Hepatocyte (in vitro differentiated cells): ENCODE measurements at regions not wholly inside any gene's neighbourhood (a gene's known extent, or its start where the extent isn't known, plus 50 kb on each side); places are given as distances from the start of the nearest gene placed in this dataset.
A peak's percentile ranks its signal among the peaks of the same experiment; 100 is the strongest.

Experiments used
- DNase-seq: peaks from one replicate; pipeline ENCODE4 v3.0.0-alpha.2; 2016; ENCODE audit warnings: low spot score
- H2AFZ ChIP-seq: fragments of 200-600 bp; sonication (generic); 2 replicates; pipeline ENCODE4 v1.6.0; 2016; ENCODE audit warnings: antibody characterized with exemption, mild to moderate bottlenecking
- H3K27ac ChIP-seq: fragments of 200-600 bp; sonication (generic); 2 replicates; pipeline ENCODE4 v1.5.1; 2016; ENCODE audit warnings: mild to moderate bottlenecking
- H3K27me3 ChIP-seq: fragments of 200-600 bp; sonication (generic); 2 replicates; pipeline ENCODE4 v1.6.1; 2016
- H3K36me3 ChIP-seq: fragments of 200-600 bp; sonication (generic); replicated peaks from 2 replicates; pipeline ENCODE4 v1.5.1; 2016; ENCODE audit warnings: low read depth; ENCODE audit not compliant: insufficient read depth
- H3K4me1 ChIP-seq: fragments of 200-600 bp; sonication (generic); 2 replicates; pipeline ENCODE4 v1.5.1; 2016; ENCODE audit warnings: mild to moderate bottlenecking, moderate library complexity; ENCODE audit not compliant: insufficient read depth
- H3K4me2 ChIP-seq: fragments of 200-600 bp; sonication (generic); 2 replicates; pipeline ENCODE4 v1.6.0; 2016
- H3K4me3 ChIP-seq: fragments of 200-600 bp; sonication (generic); 2 replicates; pipeline ENCODE4 v1.5.1; 2016; ENCODE audit warnings: mild to moderate bottlenecking
- H3K79me2 ChIP-seq: fragments of 200-600 bp; sonication (generic); 2 replicates; pipeline ENCODE4 v1.6.0; 2017; ENCODE audit warnings: mild to moderate bottlenecking
- H3K9me2 ChIP-seq: fragments of 200-600 bp; sonication (generic); replicated peaks from 2 replicates; pipeline ENCODE4 v1.6.0; 2017; ENCODE audit warnings: mild to moderate bottlenecking; ENCODE audit not compliant: insufficient read depth
- H3K9me3 ChIP-seq: fragments of 200-600 bp; sonication (generic); 2 replicates; pipeline ENCODE4 v1.5.1; 2016; ENCODE audit warnings: low read depth, mild to moderate bottlenecking
- H4K20me1 ChIP-seq: fragments of 200-600 bp; sonication (generic); 2 replicates; pipeline ENCODE4 v1.6.0; 2016; ENCODE audit warnings: mild to moderate bottlenecking; ENCODE audit not compliant: insufficient read depth, poor library complexity, severe bottlenecking
- EZH2 ChIP-seq: fragments of 200-600 bp; sonication (generic); IDR thresholded peaks from 2 replicates; pipeline ENCODE4 v1.6.1; 2016; ENCODE audit warnings: antibody characterized with exemption, mild to moderate bottlenecking, borderline replicate concordance
- EZH2phosphoT487 ChIP-seq: fragments of 200-600 bp; sonication (generic); IDR thresholded peaks from one replicate; pipeline ENCODE4 v1.6.1; 2018; ENCODE audit warnings: antibody characterized with exemption, mild to moderate bottlenecking, low read depth, moderate library complexity; ENCODE audit not compliant: unreplicated experiment, severe bottlenecking
- WGBS: methylation state at CpG from one replicate; pipeline ENCODE4 v1.1.6; 2016; ENCODE audit warnings: low lambda C conversion rate; ENCODE audit errors: missing lambda C conversion rate; 5-methylcytosine and 5-hydroxymethylcytosine counted together
- TF ChIP-seq, protein P1 (sequence below): fragments of 200-600 bp; sonication (generic); IDR thresholded peaks from 2 replicates; pipeline ENCODE4 v1.5.1; 2016; ENCODE audit warnings: antibody characterized with exemption, mild to moderate bottlenecking; ENCODE audit not compliant: poor library complexity

DNA sequence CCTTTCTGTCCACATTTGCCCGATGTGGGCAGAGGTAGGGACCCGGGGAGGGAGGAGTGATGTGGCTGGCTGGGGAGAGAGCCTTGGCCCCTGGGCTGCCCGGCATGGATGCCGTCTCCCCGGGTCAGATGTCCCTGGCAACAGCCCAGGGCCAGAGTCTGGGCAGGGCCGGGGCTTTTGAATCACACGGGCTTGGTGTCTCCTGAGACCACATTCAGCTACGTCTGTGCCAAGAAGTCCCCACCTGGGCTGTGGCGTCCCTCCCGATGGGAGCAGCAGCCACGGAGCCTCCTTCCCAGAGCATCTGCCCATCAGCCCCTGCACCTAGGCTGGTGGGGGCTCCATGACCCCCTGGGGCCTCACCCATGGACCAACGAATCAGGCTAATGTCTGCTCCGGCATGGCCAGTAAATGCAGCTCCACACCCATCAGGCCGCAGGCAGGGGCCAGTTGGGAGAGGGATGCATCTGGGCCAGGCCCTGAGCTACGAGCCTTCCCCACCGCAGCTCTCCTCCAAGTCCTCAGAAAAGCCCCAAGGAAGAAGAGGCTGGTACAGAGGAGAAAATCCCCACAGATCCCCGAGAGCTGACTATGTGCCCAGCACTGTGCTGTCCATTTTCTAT, 109.4 kb downstream of the RFLNA start:
- H3K79me2 ChIP-seq = peaks cover 37% of the 10 kb centered on the region
- H3K4me1 ChIP-seq = peaks cover 8% of the 10 kb centered on the region
- no peaks in the 10 kb centered on the region for H3K36me3 ChIP-seq
- no peaks in the 10 kb centered on the region for H3K27me3 ChIP-seq
- no peak overlapping the region for H3K27ac ChIP-seq
- H3K4me3 ChIP-seq = no peak overlapping the region
- 88% methylated on average over 17 of the region's 17 CpGs for whole genome bisulfite sequencing
- no peak for TF ChIP-seq EZH2
- TF ChIP-seq, protein P1, sequence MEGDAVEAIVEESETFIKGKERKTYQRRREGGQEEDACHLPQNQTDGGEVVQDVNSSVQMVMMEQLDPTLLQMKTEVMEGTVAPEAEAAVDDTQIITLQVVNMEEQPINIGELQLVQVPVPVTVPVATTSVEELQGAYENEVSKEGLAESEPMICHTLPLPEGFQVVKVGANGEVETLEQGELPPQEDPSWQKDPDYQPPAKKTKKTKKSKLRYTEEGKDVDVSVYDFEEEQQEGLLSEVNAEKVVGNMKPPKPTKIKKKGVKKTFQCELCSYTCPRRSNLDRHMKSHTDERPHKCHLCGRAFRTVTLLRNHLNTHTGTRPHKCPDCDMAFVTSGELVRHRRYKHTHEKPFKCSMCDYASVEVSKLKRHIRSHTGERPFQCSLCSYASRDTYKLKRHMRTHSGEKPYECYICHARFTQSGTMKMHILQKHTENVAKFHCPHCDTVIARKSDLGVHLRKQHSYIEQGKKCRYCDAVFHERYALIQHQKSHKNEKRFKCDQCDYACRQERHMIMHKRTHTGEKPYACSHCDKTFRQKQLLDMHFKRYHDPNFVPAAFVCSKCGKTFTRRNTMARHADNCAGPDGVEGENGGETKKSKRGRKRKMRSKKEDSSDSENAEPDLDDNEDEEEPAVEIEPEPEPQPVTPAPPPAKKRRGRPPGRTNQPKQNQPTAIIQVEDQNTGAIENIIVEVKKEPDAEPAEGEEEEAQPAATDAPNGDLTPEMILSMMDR = no peak
- TF ChIP-seq EZH2phosphoT487 = no peak
- no peak for DNase-seq
- no peaks in the 10 kb centered on the region for H3K9me2 ChIP-seq
- no peak overlapping the region for H2AFZ ChIP-seq
- H3K4me2 ChIP-seq = no peak overlapping the region
- H3K9me3 ChIP-seq = no peaks in the 10 kb centered on the region
- peaks cover 22% of the 10 kb centered on the region for H4K20me1 ChIP-seq

DNA sequence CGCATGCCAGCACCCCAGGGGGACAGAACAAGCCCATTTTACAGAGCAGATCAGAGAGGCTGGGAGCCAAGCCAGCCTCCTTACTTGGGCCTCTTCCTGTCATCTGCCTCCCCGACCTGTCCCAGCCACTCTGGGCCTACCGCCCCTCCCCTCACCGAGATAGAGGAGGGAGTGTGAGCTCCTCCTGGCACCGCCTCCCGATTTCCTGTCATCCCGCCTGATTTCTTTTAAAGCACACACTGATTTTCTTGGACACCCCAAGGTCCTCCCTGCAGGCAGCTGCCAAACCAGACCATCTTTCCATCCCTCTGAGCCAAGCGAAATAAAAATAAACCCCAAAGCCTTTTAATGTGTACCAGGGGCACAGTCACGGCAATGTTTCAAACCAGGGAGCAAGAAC, 108.4 kb downstream of the RFLNA start:
- H3K4me2 ChIP-seq = no peak overlapping the region
- 79% methylated on average over 9 of the region's 9 CpGs for WGBS
- H3K27ac ChIP-seq = peak overlapping the region; percentile 55
- H3K27me3 ChIP-seq = no peaks in the 10 kb centered on the region
- DNase-seq = no peak
- H4K20me1 ChIP-seq = peaks cover 22% of the 10 kb centered on the region
- H3K4me1 ChIP-seq = peaks cover 8% of the 10 kb centered on the region
- peaks cover 34% of the 10 kb centered on the region for H3K79me2 ChIP-seq
- no peak overlapping the region for H2AFZ ChIP-seq
- H3K36me3 ChIP-seq = no peaks in the 10 kb centered on the region
- H3K9me3 ChIP-seq = no peaks in the 10 kb centered on the region
- H3K4me3 ChIP-seq = no peak overlapping the region
- no peaks in the 10 kb centered on the region for H3K9me2 ChIP-seq
- TF ChIP-seq EZH2 (no peak), EZH2phosphoT487 (no peak)
- TF ChIP-seq, protein P1 = no peak

DNA sequence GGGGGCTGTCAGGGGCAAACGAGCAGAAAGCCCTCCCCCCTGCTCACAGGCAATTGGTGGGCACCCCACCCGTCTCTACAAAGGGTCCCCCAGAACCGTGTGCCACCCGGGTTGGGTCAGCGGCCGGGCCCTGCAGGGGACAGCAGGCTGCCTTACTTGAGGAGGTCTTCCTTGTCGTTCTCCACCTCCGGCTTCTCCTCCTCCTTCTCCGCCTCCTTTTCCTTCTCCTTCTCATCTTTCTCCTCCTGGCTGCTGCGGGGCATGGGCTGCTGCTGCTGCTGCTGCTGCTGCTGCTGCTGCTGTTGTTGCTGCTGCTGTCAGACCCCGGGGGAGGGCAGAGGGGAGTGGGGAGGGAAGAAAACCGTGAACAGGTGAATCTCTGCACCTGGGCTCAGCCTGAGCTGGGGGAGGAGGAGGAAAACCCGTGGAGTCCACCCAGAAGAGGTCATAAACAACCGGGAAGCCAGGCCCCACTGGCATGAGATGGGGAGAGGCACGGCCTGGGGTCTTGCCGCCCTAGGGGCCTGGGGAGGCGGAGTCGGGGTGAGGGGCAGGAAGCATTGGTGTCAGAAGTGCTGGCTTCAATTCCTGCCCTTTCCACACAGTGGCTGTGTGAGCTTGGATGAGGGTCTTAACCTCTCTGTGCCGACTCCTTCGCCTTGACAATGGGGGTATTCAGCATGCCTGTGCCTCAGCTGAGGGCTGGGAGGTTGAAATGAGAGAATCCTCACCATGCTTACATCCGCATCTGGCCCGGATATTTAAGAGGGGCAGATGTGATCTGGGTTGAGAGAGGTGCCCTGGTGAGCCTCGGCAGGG, 107.6 kb downstream of the RFLNA start:
- H3K27me3 ChIP-seq = no peaks in the 10 kb centered on the region
- no peaks in the 10 kb centered on the region for H3K36me3 ChIP-seq
- WGBS = 71% methylated on average over 22 of the region's 23 CpGs
- no peak for DNase-seq
- peak overlapping the region; percentile 12 for H3K4me2 ChIP-seq
- no peak overlapping the region for H2AFZ ChIP-seq
- peaks cover 22% of the 10 kb centered on the region for H4K20me1 ChIP-seq
- peaks cover 8% of the 10 kb centered on the region for H3K4me1 ChIP-seq
- H3K79me2 ChIP-seq = peaks cover 33% of the 10 kb centered on the region
- H3K9me3 ChIP-seq = no peaks in the 10 kb centered on the region
- H3K4me3 ChIP-seq = no peak overlapping the region
- peak overlapping the region; percentile 55 for H3K27ac ChIP-seq
- TF ChIP-seq EZH2phosphoT487 (no peak), EZH2 (no peak)
- TF ChIP-seq, protein P1 = no peak
- H3K9me2 ChIP-seq = no peaks in the 10 kb centered on the region
